NCI-H526 (cell line): ENCODE measurements at regions not wholly inside any gene's neighbourhood (a gene's known extent, or its start where the extent isn't known, plus 50 kb on each side); places are given as distances from the start of the nearest gene placed in this dataset.
"Not testable (repeated sequence)": the region's sequence is repeated elsewhere in the genome, so short reads cannot be mapped to it uniquely, and the experiment has no call there.

Experiments
- DNase-seq, 2 experiments: peaks; one replicate each; lab custom pipeline; 2025; lab: John Stamatoyannopoulos, UW

DNA sequence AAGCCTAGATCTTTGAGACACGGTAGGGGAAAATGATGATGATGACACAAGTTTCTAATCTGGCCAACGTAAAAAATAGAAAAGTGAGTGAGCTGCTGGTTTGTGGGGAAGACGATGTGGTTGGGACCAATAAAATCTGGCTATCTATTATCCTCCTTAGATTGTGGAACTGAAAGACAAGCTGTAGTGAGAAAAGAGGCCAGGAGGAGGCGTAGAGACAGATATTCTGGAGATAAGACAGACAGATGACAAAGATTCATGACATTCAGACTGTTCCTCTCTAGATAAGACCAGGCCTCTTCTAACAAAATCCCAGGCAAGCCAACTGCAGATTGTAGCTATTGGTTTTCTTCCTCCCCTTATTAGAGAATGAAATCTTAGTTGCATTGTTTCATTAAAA lies 376.3 kb upstream of the UBE2E3 start:
- peak in 1 of 2 experiments; percentile 35 for DNase-seq

GRCh38 chr2:180601016-180601415 lies 379.4 kb upstream of the UBE2E3 start:
- DNase-seq: no peak

DNA sequence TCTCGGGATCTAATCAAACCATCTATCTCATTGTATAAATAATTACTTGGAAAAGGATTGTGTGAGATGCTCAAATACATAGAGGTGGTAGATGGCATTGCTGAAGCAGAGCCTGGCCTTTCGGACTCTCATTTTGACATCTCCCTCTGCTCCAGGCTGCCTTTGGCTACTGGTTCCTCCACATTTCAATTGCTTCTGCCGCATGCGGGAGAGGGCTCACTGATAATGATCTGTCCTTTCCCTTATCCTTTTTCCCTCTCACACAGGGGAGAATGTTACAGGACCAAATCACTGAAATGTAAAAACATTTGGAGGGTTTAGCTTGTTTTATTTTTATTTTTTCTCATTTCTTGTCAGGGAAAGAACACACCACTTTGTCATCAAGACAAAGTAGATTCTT lies 380.6 kb upstream of the UBE2E3 start:
- DNase-seq: no peak

- no peak for DNase-seq
These were observed 383.2 kb upstream of the UBE2E3 start for GRCh38 chr2:180597179-180597578.

GRCh38 chr2:180596453-180596852 lies 384.0 kb upstream of the UBE2E3 start:
- no peak for DNase-seq

- DNase-seq: no peak
These were observed 388.5 kb upstream of the UBE2E3 start for GRCh38 chr2:180591947-180592346.

GRCh38 chr2:180591093-180591781 lies 389.2 kb upstream of the UBE2E3 start:
- DNase-seq: not testable (repeated sequence)

DNA sequence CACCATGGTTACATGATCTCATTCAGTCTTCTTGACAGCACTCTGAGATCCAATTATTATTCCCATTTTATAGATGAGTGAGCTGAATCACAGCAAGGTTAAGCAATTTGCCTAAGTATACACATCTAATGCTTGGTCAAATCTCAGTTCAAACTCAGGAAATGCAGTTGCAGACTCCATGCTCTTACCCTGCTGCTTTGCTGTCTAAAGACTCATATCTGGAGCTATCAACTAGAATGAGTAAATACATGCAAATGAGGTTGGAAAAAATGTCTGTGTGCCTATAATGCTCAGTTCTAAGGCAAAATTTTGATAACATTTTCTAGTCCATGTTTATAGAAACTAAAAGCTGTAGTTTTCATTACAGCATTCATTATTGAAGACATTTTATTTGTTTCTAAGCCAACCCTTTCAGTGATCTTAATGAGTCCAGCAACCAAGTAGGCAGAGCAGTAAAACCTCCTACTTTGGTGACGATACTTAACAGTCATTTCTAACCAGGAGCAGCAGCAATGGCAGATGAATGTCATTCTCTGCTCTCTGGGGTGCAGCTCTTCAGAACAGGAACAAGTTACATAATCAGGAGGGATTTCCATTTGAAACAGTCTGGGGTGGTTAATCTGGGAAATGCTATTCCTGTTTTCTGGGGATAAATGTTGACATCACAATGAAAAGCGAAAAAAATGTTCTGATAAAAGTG lies 396.8 kb upstream of the UBE2E3 start:
- peak in 1 of 2 experiments; percentile 16 for DNase-seq

GRCh38 chr2:180579388-180579787 lies 401.0 kb upstream of the UBE2E3 start:
- DNase-seq: no peak

- no peak for DNase-seq
These were observed 402.0 kb upstream of the UBE2E3 start for GRCh38 chr2:180578441-180578840.

DNA sequence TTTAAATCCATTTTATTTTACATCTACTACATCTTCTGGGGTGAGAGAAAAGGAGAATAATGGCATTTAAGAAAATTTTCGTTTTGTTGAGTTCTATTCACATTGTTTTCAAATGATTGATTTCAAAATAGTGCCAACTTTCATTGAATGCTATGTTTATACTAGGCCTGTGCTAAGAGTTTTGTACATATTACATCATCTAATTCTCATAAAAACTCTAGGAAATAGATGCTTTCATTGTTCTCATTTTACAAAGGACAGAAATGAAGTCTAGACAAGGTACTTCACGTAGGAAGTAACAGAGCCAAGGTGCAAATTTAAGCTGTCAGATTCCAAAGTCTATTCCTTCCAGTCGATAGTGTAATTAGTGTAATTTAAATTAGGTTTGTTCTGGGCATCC lies 402.8 kb upstream of the UBE2E3 start:
- DNase-seq: no peak

- peak in 1 of 2 experiments; percentile 4 for DNase-seq
These were observed 406.5 kb upstream of the UBE2E3 start for GRCh38 chr2:180573951-180574350.

GRCh38 chr2:180572346-180572745 lies 408.1 kb upstream of the UBE2E3 start:
- DNase-seq: no peak

DNA sequence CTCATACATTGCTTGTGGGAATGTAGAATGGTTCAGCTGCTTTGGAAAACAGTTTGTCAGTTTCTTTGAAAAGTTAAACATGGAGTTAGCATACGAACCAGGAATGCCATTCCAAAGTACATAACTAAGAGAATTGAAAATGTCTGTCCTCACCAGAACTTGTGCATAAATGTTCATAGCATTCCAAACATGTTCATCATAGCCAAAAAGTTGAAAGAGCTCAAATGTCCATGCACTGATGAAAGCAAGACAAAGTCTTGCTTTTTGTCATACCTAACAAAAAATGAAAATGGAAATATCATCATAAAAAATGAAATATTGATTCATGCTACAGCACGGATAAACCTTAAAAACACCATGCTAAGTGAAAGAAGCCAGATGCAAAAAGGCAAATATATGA lies 408.8 kb upstream of the UBE2E3 start:
- DNase-seq: no peak

- no peak for DNase-seq
These were observed 409.5 kb upstream of the UBE2E3 start for GRCh38 chr2:180570864-180571263.

GRCh38 chr2:180564051-180564450 lies 416.4 kb upstream of the UBE2E3 start:
- DNase-seq: no peak

DNA sequence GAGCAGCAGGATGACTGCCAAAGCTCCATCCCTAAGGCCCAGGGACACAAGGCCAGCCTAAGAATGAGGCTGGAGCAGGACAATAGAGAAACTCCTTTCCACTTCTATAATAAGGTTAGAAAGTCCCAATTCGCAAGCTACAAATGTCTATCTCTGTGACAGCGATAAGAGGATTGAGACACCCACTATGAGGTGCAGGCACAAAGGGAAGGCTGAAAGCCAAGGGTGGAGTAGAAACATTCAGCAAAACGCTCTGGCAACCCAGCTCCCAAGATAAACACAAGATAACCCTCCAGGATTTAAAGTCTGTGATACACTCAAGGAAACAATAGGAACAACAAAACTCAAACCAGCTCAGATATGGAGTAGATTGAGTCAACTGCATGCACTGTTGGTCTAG lies 418.0 kb upstream of the UBE2E3 start:
- no peak for DNase-seq

DNA sequence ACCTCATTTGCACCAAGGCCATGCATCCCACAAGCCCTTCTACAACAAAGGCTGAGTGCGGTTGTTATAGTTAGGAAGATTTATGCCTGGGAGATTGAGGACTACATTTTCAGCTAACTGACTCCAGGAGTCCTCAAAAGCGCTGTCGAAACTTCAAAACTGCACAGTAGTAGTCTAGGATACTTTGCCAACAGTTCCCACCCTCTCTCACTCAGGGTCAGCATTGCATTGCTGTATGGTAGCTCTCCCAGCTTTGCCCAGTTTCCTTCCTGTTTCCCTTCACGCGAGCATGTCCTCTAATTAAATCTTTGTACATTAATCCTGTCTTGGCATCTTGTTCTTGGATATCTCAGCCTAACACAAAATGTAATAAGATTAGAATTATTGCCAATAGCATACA lies 420.6 kb upstream of the UBE2E3 start:
- DNase-seq: no peak

DNA sequence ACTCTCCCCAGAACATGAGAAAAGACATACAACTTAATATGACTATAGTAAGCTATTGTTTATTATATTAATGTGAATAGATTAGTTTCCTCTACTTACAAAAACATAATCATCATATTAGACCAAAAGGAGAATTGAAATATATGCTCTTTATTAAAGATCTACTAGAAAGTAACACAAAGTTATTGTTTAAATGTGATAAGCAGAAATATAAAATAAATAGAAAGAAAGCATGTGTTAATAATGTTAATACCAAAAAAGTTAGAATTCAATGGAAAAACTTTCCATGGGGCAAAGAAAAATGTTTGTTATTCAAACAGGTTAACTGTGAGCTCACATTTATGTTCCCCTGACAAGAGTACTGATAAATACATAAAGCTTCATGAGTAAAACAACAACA lies 421.4 kb upstream of the UBE2E3 start:
- no peak for DNase-seq

DNA sequence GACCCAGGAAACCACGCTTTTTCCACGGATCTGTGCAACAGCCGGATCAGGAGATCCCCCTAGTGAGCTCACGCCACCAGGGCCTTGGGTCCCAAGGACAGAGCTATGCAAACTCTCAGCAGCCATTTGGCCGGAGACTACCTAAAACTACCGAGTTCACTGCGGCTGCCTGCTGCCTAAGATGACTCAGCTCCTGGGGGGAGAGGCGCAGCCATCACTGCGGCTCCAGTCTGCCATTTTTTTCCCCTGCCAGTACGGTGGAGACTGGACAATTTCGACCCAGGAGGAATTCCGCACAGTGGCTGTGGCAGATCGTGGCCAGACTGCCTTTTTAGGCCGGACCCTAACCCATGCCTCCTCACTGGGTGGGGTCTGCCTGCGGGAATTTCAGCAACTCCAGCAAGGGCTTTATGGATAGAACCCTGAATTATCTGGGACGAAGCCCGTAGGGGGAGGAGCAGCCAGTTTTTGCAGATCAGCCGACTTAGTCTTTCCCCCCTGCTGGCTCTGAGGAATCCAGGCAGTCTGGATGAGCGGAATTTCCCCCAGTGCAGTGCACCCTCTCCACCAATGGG lies 424.9 kb upstream of the UBE2E3 start:
- DNase-seq: no peak

DNA sequence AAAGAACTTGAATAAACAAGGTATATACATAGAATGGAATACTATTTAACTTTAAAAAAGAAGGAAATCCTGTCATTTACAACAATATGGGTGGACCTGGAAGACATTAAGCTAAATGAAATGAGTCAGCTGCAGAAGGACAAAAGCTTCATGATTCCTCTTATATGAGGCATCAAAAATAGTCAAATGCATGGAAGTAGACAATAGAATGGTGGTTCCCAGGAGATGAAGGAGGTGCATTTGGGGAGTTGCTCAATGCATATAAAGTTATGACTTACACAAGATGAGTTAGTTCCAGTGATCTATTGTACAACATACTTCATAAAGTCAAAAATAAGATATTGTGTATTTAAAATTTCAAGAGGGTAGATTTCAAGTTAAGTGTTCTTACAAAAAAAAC lies 426.1 kb upstream of the UBE2E3 start:
- no peak for DNase-seq

GRCh38 chr2:180553094-180553715 lies 427.2 kb upstream of the UBE2E3 start:
- no peak for DNase-seq

GRCh38 chr2:180542511-180542910 lies 437.9 kb upstream of the UBE2E3 start:
- no peak for DNase-seq
